ENCODE measurements at regions not wholly inside any gene's neighbourhood (a gene's known extent, or its start where the extent isn't known, plus 50 kb on each side); places are given as distances from the start of the nearest gene placed in this dataset.

DNA sequence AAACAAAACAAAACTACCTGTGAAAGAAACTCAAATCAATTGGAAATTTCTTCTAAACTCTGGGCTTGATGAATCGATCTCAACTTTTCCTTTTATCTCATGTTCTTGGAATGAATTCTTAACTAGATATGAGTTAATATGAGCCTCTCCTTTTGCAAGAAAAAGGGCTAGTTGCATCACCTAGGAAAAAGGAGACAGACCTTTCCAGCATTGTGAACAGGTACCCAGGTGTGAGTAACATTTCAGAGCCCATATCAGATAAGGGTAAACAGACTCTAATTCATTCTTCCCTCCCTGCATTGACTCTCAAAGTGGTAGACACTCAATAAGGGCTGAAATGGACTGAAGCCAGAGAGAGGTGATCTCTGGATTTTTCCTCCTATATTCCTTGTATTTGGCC, 103.8 kb upstream of the AGR3 start:
- intact Hi-C loops (cut with DNase I) = loop anchor here (10.0 kb wide), 1 partner anchor 61 kb away; no protein-coding TSS in a partner anchor
- no peak for DNase-seq
- no peaks in the 10 kb centered on the region for H3K27me3 ChIP-seq
- H3K4me1 ChIP-seq = peaks cover 0 to 16% of the 10 kb centered on the region in 2 donors
- no peaks in the 10 kb centered on the region for H3K9me3 ChIP-seq
- no peak overlapping the region for H3K4me3 ChIP-seq (replicated peaks in 1 of 3)
- H3K27ac ChIP-seq = no peak overlapping the region
- no peaks in the 10 kb centered on the region for H3K36me3 ChIP-seq
- no peak for TF ChIP-seq POLR2A (IDR thresholded peaks at IDR 0.05)
- TF ChIP-seq, protein P1, sequence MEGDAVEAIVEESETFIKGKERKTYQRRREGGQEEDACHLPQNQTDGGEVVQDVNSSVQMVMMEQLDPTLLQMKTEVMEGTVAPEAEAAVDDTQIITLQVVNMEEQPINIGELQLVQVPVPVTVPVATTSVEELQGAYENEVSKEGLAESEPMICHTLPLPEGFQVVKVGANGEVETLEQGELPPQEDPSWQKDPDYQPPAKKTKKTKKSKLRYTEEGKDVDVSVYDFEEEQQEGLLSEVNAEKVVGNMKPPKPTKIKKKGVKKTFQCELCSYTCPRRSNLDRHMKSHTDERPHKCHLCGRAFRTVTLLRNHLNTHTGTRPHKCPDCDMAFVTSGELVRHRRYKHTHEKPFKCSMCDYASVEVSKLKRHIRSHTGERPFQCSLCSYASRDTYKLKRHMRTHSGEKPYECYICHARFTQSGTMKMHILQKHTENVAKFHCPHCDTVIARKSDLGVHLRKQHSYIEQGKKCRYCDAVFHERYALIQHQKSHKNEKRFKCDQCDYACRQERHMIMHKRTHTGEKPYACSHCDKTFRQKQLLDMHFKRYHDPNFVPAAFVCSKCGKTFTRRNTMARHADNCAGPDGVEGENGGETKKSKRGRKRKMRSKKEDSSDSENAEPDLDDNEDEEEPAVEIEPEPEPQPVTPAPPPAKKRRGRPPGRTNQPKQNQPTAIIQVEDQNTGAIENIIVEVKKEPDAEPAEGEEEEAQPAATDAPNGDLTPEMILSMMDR (IDR thresholded peaks at IDR 0.05) = no peak
- 86 to 89% methylated on average over 1 of the region's 1 CpG for WGBS, 2 donors

- no peaks in the 10 kb centered on the region for H3K9me3 ChIP-seq
- H3K4me3 ChIP-seq (replicated peaks in 1 of 3) = no peak overlapping the region
- no peak for TF ChIP-seq POLR2A (IDR thresholded peaks at IDR 0.05)
- TF ChIP-seq, protein P1 (IDR thresholded peaks at IDR 0.05) = no peak
- no peaks in the 10 kb centered on the region for H3K36me3 ChIP-seq
- H3K27ac ChIP-seq = no peak overlapping the region
- peaks cover 0 to 16% of the 10 kb centered on the region in 2 donors for H3K4me1 ChIP-seq
- DNase-seq = no peak
- intact Hi-C loops (cut with DNase I) = loop anchor here (10.0 kb wide), 1 partner anchor 62 kb away; no protein-coding TSS in a partner anchor
- 94 to 96% methylated on average over 1 of the region's 1 CpG for WGBS, 2 donors
- H3K27me3 ChIP-seq = no peaks in the 10 kb centered on the region
Observed at GRCh38 chr7:16986755-16987154, 105.0 kb upstream of the AGR3 start.

DNA sequence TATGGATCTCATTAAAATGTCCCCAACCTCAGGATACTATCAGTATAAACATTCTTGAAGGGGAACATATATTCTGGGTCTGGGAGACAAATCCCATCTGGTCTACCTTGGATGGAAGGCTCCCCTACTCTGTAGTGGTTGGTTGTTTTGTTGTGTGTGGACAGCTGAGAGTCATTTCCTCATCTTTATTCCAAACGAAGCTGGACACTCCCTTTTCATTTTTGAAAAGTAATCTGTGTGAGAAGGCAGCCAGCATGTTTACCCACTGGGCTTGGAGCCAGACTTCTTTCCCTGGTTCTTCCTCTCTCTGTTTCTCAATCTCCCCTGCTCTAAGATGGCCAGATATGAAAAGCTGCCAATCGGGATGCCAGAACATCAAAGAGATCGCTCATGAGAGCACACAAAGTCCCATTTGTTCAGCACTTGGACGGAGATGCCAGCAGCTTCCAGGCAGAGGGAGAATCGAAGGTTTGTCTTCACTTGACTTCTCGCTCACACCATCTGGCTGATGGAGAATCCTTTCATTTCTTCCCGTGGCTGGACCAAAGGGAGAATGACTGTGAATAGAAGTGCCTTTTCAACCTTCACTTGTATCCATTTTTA, 108.1 kb upstream of the AGR3 start:
- peak in 1 of 2 donors; percentile 16 for TF ChIP-seq POLR2A (IDR thresholded peaks at IDR 0.05)
- TF ChIP-seq, protein P1 (IDR thresholded peaks at IDR 0.05) = no peak
- WGBS, 2 donors = 15 to 18% methylated on average over 7 of the region's 7 CpGs
- H3K27ac ChIP-seq = peak overlapping the region in 2 of 3 donors; percentile 50 to 62
- peaks cover 0 to 7% of the 10 kb centered on the region in 2 donors for H3K4me1 ChIP-seq
- no peaks in the 10 kb centered on the region for H3K27me3 ChIP-seq
- intact Hi-C loops (cut with DNase I) = loop anchor here (10.0 kb wide), 1 partner anchor 65 kb away; no protein-coding TSS in a partner anchor
- peak overlapping the region in 1 of 3 donors; percentile 4 for H3K4me3 ChIP-seq (replicated peaks in 1 of 3)
- no peaks in the 10 kb centered on the region for H3K9me3 ChIP-seq
- no peaks in the 10 kb centered on the region for H3K36me3 ChIP-seq
- DNase-seq = peak; percentile 61

GRCh38 chr7:16991551-16991950, 109.8 kb upstream of the AGR3 start:
- no peak for DNase-seq
- no peaks in the 10 kb centered on the region for H3K27me3 ChIP-seq
- intact Hi-C loops (cut with DNase I) = no loop called here
- no peaks in the 10 kb centered on the region for H3K36me3 ChIP-seq
- H3K27ac ChIP-seq = peak overlapping the region in 1 of 3 donors; percentile 50
- no peaks in the 10 kb centered on the region for H3K9me3 ChIP-seq
- 87 to 93% methylated on average over 5 of the region's 5 CpGs for WGBS, 2 donors
- no peak for TF ChIP-seq POLR2A (IDR thresholded peaks at IDR 0.05)
- TF ChIP-seq, protein P1 (IDR thresholded peaks at IDR 0.05) = no peak
- H3K4me3 ChIP-seq (replicated peaks in 1 of 3) = no peak overlapping the region
- peaks cover 0 to 7% of the 10 kb centered on the region in 2 donors for H3K4me1 ChIP-seq

DNA sequence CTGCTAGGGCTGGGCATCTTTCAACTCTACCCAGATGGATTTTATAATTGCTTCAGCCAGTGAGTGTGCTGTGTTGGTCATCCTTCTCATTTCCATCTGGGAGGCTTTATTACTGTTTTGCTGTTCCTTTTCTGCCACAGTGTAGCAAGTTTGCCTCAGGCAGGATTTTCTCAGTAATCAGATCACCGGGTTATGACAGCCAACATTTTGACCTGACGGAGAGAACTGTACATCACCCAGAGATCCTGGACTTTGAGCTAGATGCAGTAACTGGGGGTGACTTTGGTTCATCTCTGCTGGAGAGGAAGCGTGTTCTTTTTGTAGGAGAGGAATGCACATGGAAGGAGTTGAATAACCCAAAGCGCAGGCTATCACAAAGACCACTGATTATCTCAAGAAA, 111.8 kb upstream of the AGR3 start:
- Histone ChIP-seq H3K27ac (no peak overlapping the region), H3K36me3 (no peaks in the 10 kb centered on the region), H3K4me1 (peaks cover 0 to 7% of the 10 kb centered on the region in 2 donors), H3K27me3 (no peaks in the 10 kb centered on the region), H3K9me3 (no peaks in the 10 kb centered on the region), H3K4me3 (replicated peaks in 1 of 3) (no peak overlapping the region)
- 96 to 98% methylated on average over 4 of the region's 4 CpGs for WGBS, 2 donors
- intact Hi-C loops (cut with DNase I) = no loop called here
- DNase-seq = no peak
- TF ChIP-seq, protein P1 (IDR thresholded peaks at IDR 0.05) = no peak
- no peak for TF ChIP-seq POLR2A (IDR thresholded peaks at IDR 0.05)

Measured in thyroid gland (tissue), 4 donors.